Epithelial cell of esophagus (primary cell): ENCODE measurements at regions not wholly inside any gene's neighbourhood (a gene's known extent, or its start where the extent isn't known, plus 50 kb on each side); places are given as distances from the start of the nearest gene placed in this dataset.
"Not testable (repeated sequence)": the region's sequence is repeated elsewhere in the genome, so short reads cannot be mapped to it uniquely, and the experiment has no call there.

ENCODE experiments used
- DNase-seq: peaks from one replicate; pipeline ENCODE4 v3.0.0; 2010; ENCODE audit warnings: low read depth
- H3K4me3 ChIP-seq: 2 replicates; pipeline ENCODE4 v1.5.1; 2011; ENCODE audit warnings: mild to moderate bottlenecking, low read length, control low read depth
- TF ChIP-seq, protein P1 (sequence below): IDR thresholded peaks from 2 replicates; pipeline ENCODE4 v1.5.1; 2011; ENCODE audit warnings: low read depth, mild to moderate bottlenecking, low read length, control low read depth, inconsistent platforms; ENCODE audit not compliant: insufficient read depth; ENCODE audit errors: missing control alignments

DNA sequence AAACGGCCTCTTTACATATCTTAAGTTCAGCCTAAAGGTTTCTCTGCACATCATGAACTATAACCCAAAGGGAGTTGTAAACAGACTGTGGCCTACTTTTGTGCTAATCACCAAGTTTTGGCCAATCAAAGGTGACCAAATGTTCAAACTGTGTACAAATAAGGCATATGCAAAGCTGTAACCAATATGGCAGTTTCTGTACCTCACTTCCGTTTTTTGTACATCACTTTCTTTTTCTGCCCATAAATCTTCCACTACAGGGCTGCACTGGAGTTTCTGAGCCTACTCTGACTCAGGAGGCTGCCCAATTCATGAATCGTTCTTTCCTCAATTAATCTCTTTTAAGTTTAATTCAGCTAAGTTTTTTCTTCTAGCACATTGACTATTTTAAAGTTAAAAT lies 318.7 kb downstream of the SLC7A11 start:
- DNase-seq = no peak
- no peak overlapping the region for H3K4me3 ChIP-seq
- TF ChIP-seq, protein P1, sequence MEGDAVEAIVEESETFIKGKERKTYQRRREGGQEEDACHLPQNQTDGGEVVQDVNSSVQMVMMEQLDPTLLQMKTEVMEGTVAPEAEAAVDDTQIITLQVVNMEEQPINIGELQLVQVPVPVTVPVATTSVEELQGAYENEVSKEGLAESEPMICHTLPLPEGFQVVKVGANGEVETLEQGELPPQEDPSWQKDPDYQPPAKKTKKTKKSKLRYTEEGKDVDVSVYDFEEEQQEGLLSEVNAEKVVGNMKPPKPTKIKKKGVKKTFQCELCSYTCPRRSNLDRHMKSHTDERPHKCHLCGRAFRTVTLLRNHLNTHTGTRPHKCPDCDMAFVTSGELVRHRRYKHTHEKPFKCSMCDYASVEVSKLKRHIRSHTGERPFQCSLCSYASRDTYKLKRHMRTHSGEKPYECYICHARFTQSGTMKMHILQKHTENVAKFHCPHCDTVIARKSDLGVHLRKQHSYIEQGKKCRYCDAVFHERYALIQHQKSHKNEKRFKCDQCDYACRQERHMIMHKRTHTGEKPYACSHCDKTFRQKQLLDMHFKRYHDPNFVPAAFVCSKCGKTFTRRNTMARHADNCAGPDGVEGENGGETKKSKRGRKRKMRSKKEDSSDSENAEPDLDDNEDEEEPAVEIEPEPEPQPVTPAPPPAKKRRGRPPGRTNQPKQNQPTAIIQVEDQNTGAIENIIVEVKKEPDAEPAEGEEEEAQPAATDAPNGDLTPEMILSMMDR = no peak

DNA sequence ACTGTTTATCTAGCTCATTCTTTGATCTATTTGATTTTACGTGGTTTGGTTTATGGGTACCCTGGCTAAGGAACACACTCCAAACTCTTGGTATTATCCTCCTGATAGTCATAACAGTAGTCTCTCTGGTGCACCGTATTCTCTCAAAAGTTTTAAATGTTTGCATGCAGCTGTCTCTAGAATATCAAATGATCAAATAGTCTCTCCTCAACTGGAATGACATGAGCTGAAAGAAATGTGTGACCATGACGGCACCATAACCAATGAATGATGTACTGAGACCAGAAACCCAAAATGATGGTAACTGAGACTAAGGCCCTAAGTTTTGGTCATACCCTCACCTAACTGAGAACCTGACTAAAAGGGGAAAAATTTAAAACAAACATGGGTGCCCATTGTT lies 319.4 kb downstream of the SLC7A11 start:
- no peak overlapping the region for H3K4me3 ChIP-seq
- TF ChIP-seq, protein P1 = no peak
- DNase-seq = no peak

DNA sequence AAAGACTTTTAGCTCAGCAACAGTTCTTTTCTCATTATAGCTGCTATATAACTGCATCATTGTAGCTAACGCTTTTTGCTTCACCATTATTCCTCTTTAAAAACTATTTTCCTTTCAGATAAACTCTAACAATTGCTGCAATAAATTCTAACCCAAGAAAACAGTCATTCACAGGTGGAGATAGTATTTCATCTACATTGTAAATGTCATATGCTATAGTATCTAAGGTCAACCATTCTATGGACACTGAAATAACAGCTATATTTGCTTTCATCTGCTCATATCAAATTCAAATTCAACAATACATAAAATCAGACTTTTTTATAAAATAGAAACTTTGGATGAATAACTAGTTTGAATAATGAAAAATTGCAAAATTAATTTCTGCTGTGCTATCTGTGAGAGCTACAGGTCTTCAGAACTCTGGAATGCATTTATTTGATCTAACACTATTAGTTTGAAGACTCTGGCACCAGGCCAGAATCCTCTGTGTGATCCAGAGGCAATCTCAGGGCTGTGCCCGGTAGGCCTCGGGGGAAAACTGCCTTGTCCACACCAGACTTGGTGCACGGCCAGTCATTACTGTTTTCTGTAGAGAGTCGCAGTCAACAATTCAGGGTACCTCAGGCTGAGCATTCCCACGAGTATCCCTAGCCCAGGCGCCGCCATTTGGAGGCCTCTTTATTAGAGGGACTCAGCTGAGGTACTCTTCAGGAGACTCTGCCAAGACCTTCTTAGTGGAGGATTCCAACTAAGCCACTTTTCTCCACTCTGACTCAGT lies 332.4 kb downstream of the SLC7A11 start:
- peak; percentile 39 for DNase-seq
- no peak overlapping the region for H3K4me3 ChIP-seq
- TF ChIP-seq, protein P1 = no peak

DNA sequence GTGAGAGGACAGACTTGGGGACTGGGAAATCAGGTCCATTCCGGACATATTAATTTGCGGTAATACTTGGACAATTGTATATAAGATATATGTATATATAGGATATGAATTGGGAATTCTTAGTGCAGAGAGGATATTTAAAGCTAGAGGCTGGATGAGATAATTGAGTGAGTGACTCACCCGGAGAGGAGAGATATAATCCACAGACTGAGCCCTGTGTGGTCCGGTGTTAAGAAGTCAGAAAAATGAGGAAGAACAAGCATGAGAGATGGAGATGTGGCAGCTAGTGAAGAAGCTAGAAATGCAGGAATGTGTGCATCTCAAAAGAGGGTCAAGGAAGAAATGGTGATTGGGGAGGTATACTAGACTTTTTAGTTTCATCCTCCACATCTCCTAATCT lies 336.2 kb downstream of the SLC7A11 start:
- TF ChIP-seq, protein P1 = no peak
- DNase-seq = no peak
- H3K4me3 ChIP-seq = no peak overlapping the region

DNA sequence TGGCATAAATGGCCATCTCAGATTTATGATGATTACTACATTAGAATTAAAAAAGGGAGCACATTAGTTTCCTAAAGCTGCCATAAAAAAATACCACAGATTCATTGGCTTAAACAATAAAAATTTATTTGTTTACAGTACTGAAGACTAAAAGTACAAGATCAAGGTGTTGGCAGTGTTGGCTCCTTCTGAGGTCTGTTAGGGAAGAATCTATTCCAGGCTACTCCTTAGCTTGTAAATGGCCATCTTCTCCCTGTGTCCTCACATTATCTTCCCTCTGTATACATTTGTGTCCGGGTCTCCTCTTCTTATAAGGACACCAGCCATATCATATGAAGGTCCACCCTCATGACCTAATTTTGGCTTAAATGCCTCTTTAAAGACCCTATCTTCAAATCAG lies 341.0 kb downstream of the SLC7A11 start:
- no peak for DNase-seq
- TF ChIP-seq, protein P1 = no peak
- H3K4me3 ChIP-seq = no peak overlapping the region

DNA sequence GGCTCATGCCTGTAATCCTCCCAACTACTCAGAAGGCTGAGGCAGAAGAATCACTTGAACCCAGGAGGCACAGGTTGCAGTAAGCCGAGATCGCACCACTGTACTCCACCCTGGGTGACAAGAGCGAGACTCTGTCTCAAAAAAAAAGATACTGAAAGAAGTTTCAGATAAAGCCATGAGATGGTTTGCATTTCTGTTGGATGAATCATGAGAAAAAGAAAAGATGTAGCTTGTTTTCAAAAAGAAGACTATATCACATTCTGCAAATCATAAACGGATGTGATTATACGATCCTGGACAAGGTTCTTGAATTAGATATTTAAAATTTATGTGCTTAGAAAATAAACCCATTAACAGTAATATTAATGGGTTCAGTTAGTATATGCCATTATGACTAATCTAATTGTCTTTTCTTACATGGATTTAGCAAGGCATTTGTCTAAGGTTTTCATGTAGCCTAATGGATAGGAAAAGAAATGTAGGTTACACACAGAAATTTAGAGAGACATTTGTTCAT lies 345.9 kb downstream of the SLC7A11 start:
- DNase-seq = no peak
- no peak overlapping the region for H3K4me3 ChIP-seq
- TF ChIP-seq, protein P1 = no peak

DNA sequence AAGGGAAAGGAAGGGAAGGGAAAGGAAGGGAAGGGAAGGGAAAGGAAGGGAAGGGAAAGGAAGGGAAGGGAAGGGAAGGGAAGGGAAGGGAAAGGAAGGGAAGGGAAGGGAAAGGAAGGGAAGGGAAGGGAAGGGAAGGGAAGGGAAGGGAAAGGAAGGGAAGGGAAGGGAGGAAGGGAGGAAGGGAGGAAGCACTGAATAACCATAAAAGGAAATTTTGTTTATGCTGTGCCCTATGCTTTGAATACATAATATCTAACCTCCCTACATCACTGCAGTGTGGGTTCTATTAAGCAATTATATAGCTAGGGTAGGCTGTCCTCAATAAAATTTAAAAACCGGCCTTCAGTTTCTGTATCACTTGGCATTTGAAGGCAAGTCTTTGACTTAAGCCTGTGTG lies 346.6 kb downstream of the SLC7A11 start:
- not testable (repeated sequence) for DNase-seq, H3K4me3 ChIP-seq
